NT2/D1 (cell line): ENCODE measurements at regions not wholly inside any gene's neighbourhood (a gene's known extent, or its start where the extent isn't known, plus 50 kb on each side); places are given as distances from the start of the nearest gene placed in this dataset.

Experiments used
- SUZ12 ChIP-seq: IDR thresholded peaks from 2 replicates; pipeline ENCODE4 v1.6.1; 2011; ENCODE audit not compliant: insufficient read length, insufficient read depth; ENCODE audit errors: extremely low read depth
- ZNF274 ChIP-seq: IDR thresholded peaks from 2 replicates; pipeline ENCODE4 v1.6.1; 2011; ENCODE audit warnings: mild to moderate bottlenecking, low read depth, low read length

- TF ChIP-seq ZNF274, result no peak
- TF ChIP-seq SUZ12, result no peak
Observed at GRCh38 chr7:145269418-145270161, 433.7 kb upstream of the TPK1 start.
